Testis (tissue), 2 donors: ENCODE measurements at regions not wholly inside any gene's neighbourhood (a gene's known extent, or its start where the extent isn't known, plus 50 kb on each side); places are given as distances from the start of the nearest gene placed in this dataset.

Source experiments
- DNase-seq: peaks from one replicate; pipeline ENCODE4 v3.0.0-alpha.2; 2019
- H3K27ac ChIP-seq, 2 donors: fragments of 200-600 bp; sonication (generic); one replicate each; pipeline ENCODE4 v1.5.1; 2019
- H3K27me3 ChIP-seq: fragments of 200-600 bp; sonication (generic); one replicate; pipeline ENCODE4 v1.5.1; 2019
- H3K36me3 ChIP-seq: fragments of 200-600 bp; sonication (generic); one replicate; pipeline ENCODE4 v1.5.1; 2017; ENCODE audit warnings: low read depth; ENCODE audit errors: missing control alignments
- H3K4me1 ChIP-seq: fragments of 200-600 bp; sonication (generic); one replicate; pipeline ENCODE4 v1.5.1; 2019
- H3K4me3 ChIP-seq, 2 donors: fragments of 200-600 bp; sonication (generic); one replicate each; pipeline ENCODE4 v1.5.1; 2017 to 2019
- H3K9me3 ChIP-seq: fragments of 200-600 bp; sonication (generic); one replicate; pipeline ENCODE4 v1.5.1; 2017
- CTCF ChIP-seq, 3 experiments: fragments of 450-650 bp in 2 of 3; fragments of 200-600 bp in 1 of 3; sonication (generic) in 1 of 3; IDR thresholded peaks; one replicate each; pipeline ENCODE4 v1.5.1; 2016 to 2019; ENCODE audit warnings: antibody characterized with exemption in 3 of 3, mild to moderate bottlenecking in 2 of 3, moderate library complexity in 1 of 3
- POLR2A ChIP-seq: fragments of 450-650 bp; IDR thresholded peaks from one replicate; pipeline ENCODE4 v1.6.1; 2017; ENCODE audit warnings: antibody characterized with exemption, mild to moderate bottlenecking, moderate library complexity
- WGBS, 2 donors: methylation state at CpG; one replicate each; pipeline ENCODE4 v1.1.5; 2018; 5-methylcytosine and 5-hydroxymethylcytosine counted together
- intact Hi-C: fragments of 100-400 bp; cut with DNase I; formaldehyde crosslinking; loops from one replicate; pipeline ENCODE4 v1.15.1; 2023; ENCODE audit warnings: low total_unique reads

GRCh38 chr4:79225360-79225759 is 100.5 kb downstream of the NAA11 start:
- Histone ChIP-seq H3K27ac (no peak overlapping the region), H3K4me3 (no peak overlapping the region), H3K9me3 (no peaks in the 10 kb centered on the region), H3K4me1 (no peaks in the 10 kb centered on the region), H3K27me3 (no peaks in the 10 kb centered on the region), H3K36me3 (no peaks in the 10 kb centered on the region)
- TF ChIP-seq POLR2A: no peak
- TF ChIP-seq CTCF (IDR thresholded peaks at IDR 0.05): no peak
- 32 to 33% methylated on average over 3 of the region's 3 CpGs for WGBS, 2 donors
- DNase-seq: no peak
- intact Hi-C loops: no loop called here

DNA sequence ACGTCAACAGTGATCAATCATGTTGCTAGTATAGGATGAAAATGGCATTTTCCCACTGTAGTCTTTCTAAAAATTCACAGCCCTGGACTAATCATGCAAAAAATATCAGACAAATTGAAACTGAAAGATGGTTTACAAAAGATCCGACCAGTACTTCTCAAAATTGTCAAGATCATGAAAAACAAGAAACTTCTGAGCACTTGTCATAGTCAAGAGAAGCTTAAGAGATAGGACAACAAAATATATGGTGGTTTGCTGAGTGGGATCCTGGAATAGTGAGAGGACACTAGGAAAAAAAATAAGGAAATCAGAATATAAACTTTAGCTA is 101.1 kb downstream of the NAA11 start:
- intact Hi-C loops: no loop called here
- Histone ChIP-seq H3K4me3 (no peak overlapping the region), H3K27me3 (no peaks in the 10 kb centered on the region), H3K4me1 (no peaks in the 10 kb centered on the region), H3K27ac (no peak overlapping the region), H3K9me3 (no peaks in the 10 kb centered on the region), H3K36me3 (no peaks in the 10 kb centered on the region)
- WGBS, 2 donors: 86 to 88% methylated on average over 2 of the region's 2 CpGs
- TF ChIP-seq POLR2A (no peak), CTCF (IDR thresholded peaks at IDR 0.05) (no peak)
- DNase-seq: no peak

GRCh38 chr4:79223993-79224776 is 101.7 kb downstream of the NAA11 start:
- Histone ChIP-seq H3K4me1 (no peaks in the 10 kb centered on the region), H3K9me3 (no peaks in the 10 kb centered on the region), H3K27me3 (no peaks in the 10 kb centered on the region), H3K4me3 (no peak overlapping the region), H3K27ac (no peak overlapping the region), H3K36me3 (no peaks in the 10 kb centered on the region)
- 91 to 96% methylated on average over 5 of the region's 5 CpGs for WGBS, 2 donors
- TF ChIP-seq POLR2A: no peak
- TF ChIP-seq CTCF (IDR thresholded peaks at IDR 0.05): no peak
- DNase-seq: no peak
- intact Hi-C loops: no loop called here

- H3K36me3 ChIP-seq: no peaks in the 10 kb centered on the region
- no peak overlapping the region for H3K4me3 ChIP-seq
- no peaks in the 10 kb centered on the region for H3K9me3 ChIP-seq
- H3K27me3 ChIP-seq: no peaks in the 10 kb centered on the region
- intact Hi-C loops: no loop called here
- H3K4me1 ChIP-seq: no peaks in the 10 kb centered on the region
- no peak overlapping the region for H3K27ac ChIP-seq
- TF ChIP-seq CTCF (IDR thresholded peaks at IDR 0.05) (no peak), POLR2A (no peak)
- no peak for DNase-seq
These were observed 108.8 kb downstream of the NAA11 start for GRCh38 chr4:79217025-79217424.

- H3K4me1 ChIP-seq: no peaks in the 10 kb centered on the region
- TF ChIP-seq CTCF (IDR thresholded peaks at IDR 0.05) (no peak), POLR2A (no peak)
- DNase-seq: no peak
- no peak overlapping the region for H3K4me3 ChIP-seq
- no peaks in the 10 kb centered on the region for H3K27me3 ChIP-seq
- intact Hi-C loops: no loop called here
- H3K36me3 ChIP-seq: no peaks in the 10 kb centered on the region
- no peak overlapping the region for H3K27ac ChIP-seq
- H3K9me3 ChIP-seq: no peaks in the 10 kb centered on the region
These were observed 112.2 kb downstream of the NAA11 start for GRCh38 chr4:79213702-79214101.
